Colonic mucosa (tissue), 4 donors: ENCODE measurements at regions not wholly inside any gene's neighbourhood (a gene's known extent, or its start where the extent isn't known, plus 50 kb on each side); places are given as distances from the start of the nearest gene placed in this dataset.

Experiments used
- DNase-seq: peaks from one replicate; pipeline ENCODE4 v3.0.0-alpha.2; 2020
- H3K27ac ChIP-seq: fragments of 200-600 bp; one replicate; pipeline ENCODE4 v1.8.0; 2021
- H3K27me3 ChIP-seq: fragments of 200-600 bp; one replicate; pipeline ENCODE4 v1.8.0; 2021
- H3K36me3 ChIP-seq: fragments of 200-600 bp; one replicate; pipeline ENCODE4 v1.8.0; 2021
- H3K4me1 ChIP-seq: fragments of 200-600 bp; one replicate; pipeline ENCODE4 v1.8.0; 2021; ENCODE audit warnings: mild to moderate bottlenecking
- H3K4me3 ChIP-seq: fragments of 200-600 bp; one replicate; pipeline ENCODE4 v1.8.0; 2021
- H3K9ac ChIP-seq, 2 donors: one replicate each; pipeline ENCODE4 v1.7.0; 2013; ENCODE audit warnings: control low read depth in 2 of 2, low read depth in 2 of 2, low read length in 2 of 2
- H3K9me3 ChIP-seq: fragments of 200-600 bp; one replicate; pipeline ENCODE4 v1.8.0; 2021
- intact Hi-C: fragments of 100-400 bp; cut with DNase I; formaldehyde crosslinking; loops from one replicate; pipeline ENCODE4 v1.14.1; 2022
- TF ChIP-seq, protein P1 (sequence below): fragments of 200-600 bp; IDR thresholded peaks from one replicate; pipeline ENCODE4 v1.8.0; 2022; ENCODE audit warnings: antibody characterized with exemption, mild to moderate bottlenecking
- donor health status: healthy.
- donor health status: DM: no; HTN: no; CAD: no.
- donor health status: DM: no; HTN: no; CAD: no.

GRCh38 chr2:145075454-145076062, 555.6 kb upstream of the ZEB2 start:
- TF ChIP-seq, protein P1, sequence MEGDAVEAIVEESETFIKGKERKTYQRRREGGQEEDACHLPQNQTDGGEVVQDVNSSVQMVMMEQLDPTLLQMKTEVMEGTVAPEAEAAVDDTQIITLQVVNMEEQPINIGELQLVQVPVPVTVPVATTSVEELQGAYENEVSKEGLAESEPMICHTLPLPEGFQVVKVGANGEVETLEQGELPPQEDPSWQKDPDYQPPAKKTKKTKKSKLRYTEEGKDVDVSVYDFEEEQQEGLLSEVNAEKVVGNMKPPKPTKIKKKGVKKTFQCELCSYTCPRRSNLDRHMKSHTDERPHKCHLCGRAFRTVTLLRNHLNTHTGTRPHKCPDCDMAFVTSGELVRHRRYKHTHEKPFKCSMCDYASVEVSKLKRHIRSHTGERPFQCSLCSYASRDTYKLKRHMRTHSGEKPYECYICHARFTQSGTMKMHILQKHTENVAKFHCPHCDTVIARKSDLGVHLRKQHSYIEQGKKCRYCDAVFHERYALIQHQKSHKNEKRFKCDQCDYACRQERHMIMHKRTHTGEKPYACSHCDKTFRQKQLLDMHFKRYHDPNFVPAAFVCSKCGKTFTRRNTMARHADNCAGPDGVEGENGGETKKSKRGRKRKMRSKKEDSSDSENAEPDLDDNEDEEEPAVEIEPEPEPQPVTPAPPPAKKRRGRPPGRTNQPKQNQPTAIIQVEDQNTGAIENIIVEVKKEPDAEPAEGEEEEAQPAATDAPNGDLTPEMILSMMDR, result no peak
- Histone ChIP-seq H3K27me3 (no peaks in the 10 kb centered on the region), H3K36me3 (no peaks in the 10 kb centered on the region), H3K27ac (no peak overlapping the region), H3K4me1 (no peaks in the 10 kb centered on the region), H3K4me3 (no peak overlapping the region), H3K9me3 (no peaks in the 10 kb centered on the region), H3K9ac (no peak overlapping the region)
- intact Hi-C loops, result no loop called here
- DNase-seq, result no peak

- H3K4me1 ChIP-seq, result no peaks in the 10 kb centered on the region
- no peaks in the 10 kb centered on the region for H3K36me3 ChIP-seq
- TF ChIP-seq, protein P1, result no peak
- intact Hi-C loops, result no loop called here
- no peak overlapping the region for H3K4me3 ChIP-seq
- H3K27me3 ChIP-seq, result no peaks in the 10 kb centered on the region
- H3K9me3 ChIP-seq, result no peaks in the 10 kb centered on the region
- H3K27ac ChIP-seq, result no peak overlapping the region
- no peak for DNase-seq
- no peak overlapping the region for H3K9ac ChIP-seq
These were observed 550.8 kb upstream of the ZEB2 start for GRCh38 chr2:145070703-145071102.

DNA sequence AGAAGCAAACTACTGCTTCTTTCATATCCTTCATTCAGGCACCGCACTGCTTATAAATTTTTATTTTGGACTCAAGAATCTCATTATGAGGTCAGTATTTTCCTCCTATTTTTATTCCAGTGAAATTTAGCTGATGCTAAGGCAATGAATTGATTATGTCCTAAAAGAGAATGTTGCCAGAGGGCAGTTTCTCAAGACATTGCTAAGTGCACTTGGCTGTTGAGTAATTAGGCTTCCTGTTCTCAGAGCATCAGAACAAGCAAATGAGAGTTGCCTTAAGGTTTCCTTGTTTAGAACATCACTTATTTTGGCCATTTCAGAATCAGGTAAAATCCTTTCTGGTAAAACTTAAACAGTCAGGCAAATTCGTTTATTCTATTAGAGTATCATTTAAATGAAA, 548.6 kb upstream of the ZEB2 start:
- intact Hi-C loops, result no loop called here
- Histone ChIP-seq H3K9me3 (no peaks in the 10 kb centered on the region), H3K27ac (no peak overlapping the region), H3K4me1 (no peaks in the 10 kb centered on the region), H3K4me3 (no peak overlapping the region), H3K9ac (no peak overlapping the region), H3K36me3 (no peaks in the 10 kb centered on the region), H3K27me3 (no peaks in the 10 kb centered on the region)
- TF ChIP-seq, protein P1, result no peak
- no peak for DNase-seq

DNA sequence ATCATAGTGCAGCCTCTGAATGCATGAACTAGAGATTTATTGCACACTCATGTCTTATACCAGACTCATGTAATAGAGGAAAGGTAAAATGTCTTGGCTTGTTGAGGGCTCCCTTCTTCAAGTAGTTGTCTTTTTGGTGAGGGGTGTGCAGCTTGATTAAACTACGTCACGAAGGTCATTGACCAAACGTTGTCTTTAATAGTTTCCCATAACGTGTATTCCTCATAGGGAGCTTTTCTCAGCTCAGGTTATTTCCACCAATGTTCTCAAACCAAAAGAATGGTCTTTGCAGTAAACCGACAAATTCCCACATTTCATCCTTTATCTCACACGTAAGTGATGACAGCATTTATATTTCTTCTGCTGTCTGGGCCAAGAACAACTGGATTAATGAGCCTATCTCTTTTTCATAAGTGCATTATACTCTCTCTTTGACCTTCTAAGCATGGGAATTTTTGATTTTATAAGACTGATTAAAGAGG, 547.7 kb upstream of the ZEB2 start:
- Histone ChIP-seq H3K27ac (no peak overlapping the region), H3K9ac (no peak overlapping the region), H3K9me3 (no peaks in the 10 kb centered on the region), H3K36me3 (no peaks in the 10 kb centered on the region), H3K27me3 (no peaks in the 10 kb centered on the region), H3K4me1 (no peaks in the 10 kb centered on the region), H3K4me3 (no peak overlapping the region)
- DNase-seq, result no peak
- intact Hi-C loops, result no loop called here
- TF ChIP-seq, protein P1, result no peak

- Histone ChIP-seq H3K4me3 (no peak overlapping the region), H3K9me3 (no peaks in the 10 kb centered on the region), H3K36me3 (no peaks in the 10 kb centered on the region), H3K9ac (no peak overlapping the region), H3K27ac (peak overlapping the region; percentile 6), H3K4me1 (no peaks in the 10 kb centered on the region), H3K27me3 (no peaks in the 10 kb centered on the region)
- intact Hi-C loops, result no loop called here
- TF ChIP-seq, protein P1, result no peak
- no peak for DNase-seq
These were observed 547.1 kb upstream of the ZEB2 start for GRCh38 chr2:145066856-145067548.
